ENCODE measurements at regions not wholly inside any gene's neighbourhood (a gene's known extent, or its start where the extent isn't known, plus 50 kb on each side); places are given as distances from the start of the nearest gene placed in this dataset.
"Not testable (repeated sequence)": the region's sequence is repeated elsewhere in the genome, so short reads cannot be mapped to it uniquely, and the experiment has no call there.

- H3K36me3 Mint-ChIP-seq (ENCODE audit: low read depth); H3K27ac Mint-ChIP-seq; intact Hi-C loops (cut with micrococcal nuclease); H3K4me3 Mint-ChIP-seq; H3K9me3 Mint-ChIP-seq; H3K27me3 Mint-ChIP-seq (ENCODE audit: low read depth); H3K4me1 Mint-ChIP-seq (ENCODE audit: low read depth); DNase-seq; CTCF ChIA-PET: not testable (repeated sequence)
These were observed 271.1 kb downstream of the VRK1 start for GRCh38 chr14:97068293-97068692.

DNA sequence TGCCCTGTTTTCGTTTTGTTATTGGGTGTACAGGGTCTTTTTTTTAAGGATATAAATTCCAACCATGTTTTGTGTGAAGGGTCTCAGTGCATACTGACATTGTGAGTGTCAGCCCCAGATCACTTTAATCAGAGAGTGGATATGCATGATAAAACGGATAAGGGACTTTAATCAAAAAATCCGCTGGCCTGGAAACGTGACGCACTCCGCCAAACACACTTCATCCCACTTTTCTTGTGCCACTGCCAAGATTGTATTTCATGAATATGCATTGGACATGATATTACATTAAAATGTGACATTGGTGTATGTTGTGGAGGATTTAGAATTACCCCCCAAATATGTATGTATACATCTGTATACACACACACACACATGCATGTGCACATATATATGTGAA, 273.1 kb downstream of the VRK1 start:
- Mint-ChIP-seq H3K27ac (no peak overlapping the region), H3K9me3 (no peaks in the 10 kb centered on the region), H3K27me3 (ENCODE audit: low read depth) (no peaks in the 10 kb centered on the region), H3K36me3 (ENCODE audit: low read depth) (no peaks in the 10 kb centered on the region), H3K4me1 (ENCODE audit: low read depth) (peaks cover 9% of the 10 kb centered on the region), H3K4me3 (no peak overlapping the region)
- no peak for DNase-seq
- intact Hi-C loops (cut with micrococcal nuclease): no loop called here
- CTCF ChIA-PET: no interaction called here

- no peak for DNase-seq
- Mint-ChIP-seq H3K36me3 (ENCODE audit: low read depth) (no peaks in the 10 kb centered on the region), H3K27me3 (ENCODE audit: low read depth) (no peaks in the 10 kb centered on the region), H3K9me3 (no peaks in the 10 kb centered on the region), H3K27ac (no peak overlapping the region), H3K4me3 (no peak overlapping the region), H3K4me1 (ENCODE audit: low read depth) (peaks cover 5% of the 10 kb centered on the region)
- intact Hi-C loops (cut with micrococcal nuclease): no loop called here
- CTCF ChIA-PET: no interaction called here
These were observed 274.0 kb downstream of the VRK1 start for GRCh38 chr14:97071177-97071576.

DNA sequence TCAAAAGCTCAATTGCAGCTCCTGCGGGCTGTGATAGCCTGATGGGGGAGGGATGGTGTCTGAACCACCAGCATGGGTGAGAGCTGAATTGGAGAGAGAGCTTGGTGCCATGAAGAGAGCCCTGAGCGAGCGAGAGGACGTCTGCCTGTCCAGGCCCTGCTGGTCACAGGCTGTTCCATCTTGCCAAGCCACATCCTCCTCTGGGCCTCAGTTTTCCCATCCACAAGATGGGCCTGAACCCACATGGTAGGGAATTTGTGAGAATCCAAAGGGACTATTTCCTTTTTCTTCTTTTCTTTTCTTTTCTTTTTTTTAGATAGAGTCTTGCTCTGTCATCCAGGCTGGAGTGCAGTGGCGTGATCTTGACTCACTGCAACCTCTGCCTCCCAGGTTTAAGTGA, 276.4 kb downstream of the VRK1 start:
- Mint-ChIP-seq H3K4me3 (no peak overlapping the region), H3K9me3 (no peaks in the 10 kb centered on the region), H3K4me1 (ENCODE audit: low read depth) (peaks cover 18% of the 10 kb centered on the region), H3K27me3 (ENCODE audit: low read depth) (peaks cover 7% of the 10 kb centered on the region), H3K27ac (no peak overlapping the region), H3K36me3 (ENCODE audit: low read depth) (no peaks in the 10 kb centered on the region)
- intact Hi-C loops (cut with micrococcal nuclease): no loop called here
- CTCF ChIA-PET: no interaction called here
- DNase-seq: no peak

- intact Hi-C loops (cut with micrococcal nuclease): no loop called here
- H3K4me1 Mint-ChIP-seq (ENCODE audit: low read depth): peaks cover 18% of the 10 kb centered on the region
- no peaks in the 10 kb centered on the region for H3K36me3 Mint-ChIP-seq (ENCODE audit: low read depth)
- CTCF ChIA-PET: interaction anchor here (0.9 kb wide), 1 partner anchor 79 kb away, joined by 3 read pairs; no protein-coding TSS in a partner anchor
- H3K4me3 Mint-ChIP-seq: no peak overlapping the region
- no peak overlapping the region for H3K27ac Mint-ChIP-seq
- DNase-seq: no peak
- H3K27me3 Mint-ChIP-seq (ENCODE audit: low read depth): peaks cover 9% of the 10 kb centered on the region
- no peaks in the 10 kb centered on the region for H3K9me3 Mint-ChIP-seq
These were observed 277.3 kb downstream of the VRK1 start for GRCh38 chr14:97074456-97074855.

DNA sequence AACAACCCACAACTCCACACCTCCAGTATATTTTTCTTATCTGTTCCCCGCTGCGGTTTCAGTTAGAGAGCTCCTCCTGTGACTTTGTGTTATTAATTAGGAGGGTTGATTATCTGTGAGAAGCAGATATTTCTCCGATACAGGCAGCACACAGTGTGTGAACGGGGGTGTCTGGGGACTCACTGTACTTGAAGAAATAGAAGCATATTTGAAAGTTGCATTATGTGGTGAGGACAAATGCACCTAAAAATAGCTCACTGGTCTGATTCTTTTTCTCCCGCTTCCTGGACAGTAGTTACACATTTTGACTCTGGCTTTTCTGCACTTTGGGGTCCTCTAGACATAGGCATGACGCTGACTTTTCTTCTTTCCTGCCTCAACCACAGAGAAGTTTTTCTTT, 277.7 kb downstream of the VRK1 start:
- peaks cover 9% of the 10 kb centered on the region for H3K27me3 Mint-ChIP-seq (ENCODE audit: low read depth)
- CTCF ChIA-PET: interaction anchor here (0.9 kb wide), 1 partner anchor 79 kb away, joined by 3 read pairs; no protein-coding TSS in a partner anchor
- H3K9me3 Mint-ChIP-seq: no peaks in the 10 kb centered on the region
- H3K36me3 Mint-ChIP-seq (ENCODE audit: low read depth): no peaks in the 10 kb centered on the region
- no peak overlapping the region for H3K4me3 Mint-ChIP-seq
- intact Hi-C loops (cut with micrococcal nuclease): no loop called here
- no peak overlapping the region for H3K27ac Mint-ChIP-seq
- DNase-seq: no peak
- H3K4me1 Mint-ChIP-seq (ENCODE audit: low read depth): peaks cover 18% of the 10 kb centered on the region

DNA sequence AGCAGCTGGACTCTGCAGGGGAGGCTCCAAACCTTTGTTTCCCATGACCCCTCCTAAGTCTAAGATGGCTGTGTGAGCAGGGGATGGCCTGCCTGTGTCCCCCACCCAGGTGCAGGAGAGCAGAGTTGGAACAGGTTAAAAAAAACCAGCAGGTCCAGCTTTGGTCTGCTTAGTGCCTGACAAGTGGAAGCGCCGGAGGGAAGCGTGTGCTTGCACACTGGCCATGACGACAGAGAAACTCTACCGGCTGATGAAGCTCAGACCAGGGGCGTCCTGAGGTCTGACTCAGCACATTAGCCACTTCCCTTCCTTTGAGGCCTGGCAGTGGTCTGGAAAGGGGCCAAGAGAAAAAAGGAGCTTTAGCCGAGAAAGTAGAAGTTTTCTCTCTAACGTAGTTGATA, 280.1 kb downstream of the VRK1 start:
- CTCF ChIA-PET: no interaction called here
- Mint-ChIP-seq H3K4me1 (ENCODE audit: low read depth) (peaks cover 18% of the 10 kb centered on the region), H3K9me3 (no peaks in the 10 kb centered on the region), H3K27me3 (ENCODE audit: low read depth) (peaks cover 9% of the 10 kb centered on the region), H3K27ac (no peak overlapping the region), H3K4me3 (no peak overlapping the region), H3K36me3 (ENCODE audit: low read depth) (no peaks in the 10 kb centered on the region)
- intact Hi-C loops (cut with micrococcal nuclease): no loop called here
- no peak for DNase-seq

- peaks cover 18% of the 10 kb centered on the region for H3K4me1 Mint-ChIP-seq (ENCODE audit: low read depth)
- H3K27me3 Mint-ChIP-seq (ENCODE audit: low read depth): peaks cover 9% of the 10 kb centered on the region
- DNase-seq: no peak
- CTCF ChIA-PET: no interaction called here
- intact Hi-C loops (cut with micrococcal nuclease): no loop called here
- H3K36me3 Mint-ChIP-seq (ENCODE audit: low read depth): no peaks in the 10 kb centered on the region
- H3K27ac Mint-ChIP-seq: no peak overlapping the region
- H3K9me3 Mint-ChIP-seq: no peaks in the 10 kb centered on the region
- H3K4me3 Mint-ChIP-seq: no peak overlapping the region
These were observed 280.5 kb downstream of the VRK1 start for GRCh38 chr14:97077687-97078086.

DNA sequence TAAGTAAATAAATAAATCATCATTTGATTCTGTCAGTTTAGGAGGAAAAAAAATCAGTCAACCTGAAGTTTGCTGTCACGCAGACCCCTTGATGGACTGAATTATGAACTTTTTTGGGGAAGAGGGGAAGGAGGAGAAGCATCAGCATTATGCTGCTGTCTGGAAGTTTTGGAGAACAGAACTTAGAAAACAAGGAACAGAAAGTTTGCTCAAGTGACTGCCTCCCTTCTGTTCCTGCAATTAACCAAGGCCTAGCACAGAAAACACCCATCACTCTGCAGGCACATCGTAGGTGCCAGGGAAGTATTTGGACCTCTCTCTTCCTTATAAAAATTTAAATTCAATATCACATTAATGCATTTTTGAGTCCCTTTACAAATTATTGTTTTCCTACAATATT, 283.8 kb downstream of the VRK1 start:
- H3K4me3 Mint-ChIP-seq: no peak overlapping the region
- CTCF ChIA-PET: no interaction called here
- DNase-seq: no peak
- intact Hi-C loops (cut with micrococcal nuclease): no loop called here
- no peaks in the 10 kb centered on the region for H3K36me3 Mint-ChIP-seq (ENCODE audit: low read depth)
- peaks cover 9% of the 10 kb centered on the region for H3K27me3 Mint-ChIP-seq (ENCODE audit: low read depth)
- H3K27ac Mint-ChIP-seq: no peak overlapping the region
- H3K4me1 Mint-ChIP-seq (ENCODE audit: low read depth): peaks cover 13% of the 10 kb centered on the region
- no peaks in the 10 kb centered on the region for H3K9me3 Mint-ChIP-seq

- Mint-ChIP-seq H3K27ac (no peak overlapping the region), H3K27me3 (ENCODE audit: low read depth) (no peaks in the 10 kb centered on the region), H3K9me3 (no peaks in the 10 kb centered on the region), H3K4me1 (ENCODE audit: low read depth) (no peaks in the 10 kb centered on the region), H3K4me3 (no peak overlapping the region), H3K36me3 (ENCODE audit: low read depth) (no peaks in the 10 kb centered on the region)
- intact Hi-C loops (cut with micrococcal nuclease): no loop called here
- DNase-seq: no peak
- CTCF ChIA-PET: no interaction called here
These were observed 298.1 kb downstream of the VRK1 start for GRCh38 chr14:97095269-97095668.

- no peaks in the 10 kb centered on the region for H3K36me3 Mint-ChIP-seq (ENCODE audit: low read depth)
- no peaks in the 10 kb centered on the region for H3K27me3 Mint-ChIP-seq (ENCODE audit: low read depth)
- H3K27ac Mint-ChIP-seq: no peak overlapping the region
- CTCF ChIA-PET: no interaction called here
- H3K9me3 Mint-ChIP-seq: no peaks in the 10 kb centered on the region
- DNase-seq: no peak
- intact Hi-C loops (cut with micrococcal nuclease): no loop called here
- no peaks in the 10 kb centered on the region for H3K4me1 Mint-ChIP-seq (ENCODE audit: low read depth)
- no peak overlapping the region for H3K4me3 Mint-ChIP-seq
These were observed 300.1 kb downstream of the VRK1 start for GRCh38 chr14:97097296-97097695.

GRCh38 chr14:97100306-97100705, 303.1 kb downstream of the VRK1 start:
- Mint-ChIP-seq H3K36me3 (ENCODE audit: low read depth) (no peaks in the 10 kb centered on the region), H3K27me3 (ENCODE audit: low read depth) (no peaks in the 10 kb centered on the region)
- CTCF ChIA-PET: no interaction called here

DNA sequence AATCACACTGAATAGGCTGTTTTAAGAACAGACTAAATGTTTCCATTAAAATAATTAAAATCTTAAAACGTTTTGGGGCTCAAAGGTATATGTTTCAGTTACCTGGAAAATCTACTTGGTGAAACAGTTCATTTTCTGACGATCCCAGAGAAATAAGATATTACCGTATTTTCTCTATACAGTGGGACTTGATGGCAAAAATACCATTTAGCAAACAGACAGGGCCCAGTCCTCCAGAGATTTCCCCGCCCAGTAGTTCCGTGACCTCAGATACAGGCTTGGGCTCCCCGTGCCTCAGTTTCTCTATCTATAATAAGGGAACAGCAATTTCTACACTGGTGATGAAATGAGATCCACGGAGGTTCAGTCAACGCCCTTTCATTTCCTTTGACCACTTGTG, 304.4 kb downstream of the VRK1 start:
- H3K36me3 Mint-ChIP-seq (ENCODE audit: low read depth): no peaks in the 10 kb centered on the region
- H3K4me3 Mint-ChIP-seq: no peak overlapping the region
- H3K27ac Mint-ChIP-seq: no peak overlapping the region
- H3K27me3 Mint-ChIP-seq (ENCODE audit: low read depth): no peaks in the 10 kb centered on the region
- H3K4me1 Mint-ChIP-seq (ENCODE audit: low read depth): no peaks in the 10 kb centered on the region
- CTCF ChIA-PET: no interaction called here
- H3K9me3 Mint-ChIP-seq: no peaks in the 10 kb centered on the region
- no peak for DNase-seq
- intact Hi-C loops (cut with micrococcal nuclease): no loop called here

More at GRCh38 chr14:97100306-97100705, 303.1 kb downstream of the VRK1 start:
- DNase-seq: no peak
- no peaks in the 10 kb centered on the region for H3K9me3 Mint-ChIP-seq
- intact Hi-C loops (cut with micrococcal nuclease): no loop called here
- no peak overlapping the region for H3K27ac Mint-ChIP-seq
- H3K4me3 Mint-ChIP-seq: no peak overlapping the region
- H3K4me1 Mint-ChIP-seq (ENCODE audit: low read depth): no peaks in the 10 kb centered on the region

- Mint-ChIP-seq H3K9me3 (peaks cover 4% of the 10 kb centered on the region), H3K27me3 (ENCODE audit: low read depth) (no peaks in the 10 kb centered on the region), H3K4me3 (no peak overlapping the region), H3K36me3 (ENCODE audit: low read depth) (peaks cover 2% of the 10 kb centered on the region), H3K4me1 (ENCODE audit: low read depth) (no peaks in the 10 kb centered on the region), H3K27ac (no peak overlapping the region)
- DNase-seq: no peak
- intact Hi-C loops (cut with micrococcal nuclease): no loop called here
- CTCF ChIA-PET: no interaction called here
These were observed 306.8 kb downstream of the VRK1 start for GRCh38 chr14:97104029-97104428.

Data from activated naive CD4-positive, alpha-beta T cell treated with anti-CD3 and anti-CD28 coated beads for 36 hours (primary cell).